IMR-90 (cell line): ENCODE measurements at regions not wholly inside any gene's neighbourhood (a gene's known extent, or its start where the extent isn't known, plus 50 kb on each side); places are given as distances from the start of the nearest gene placed in this dataset.

Experiments used
- POLR2A ChIP-seq: IDR thresholded peaks from 2 replicates; pipeline ENCODE4 v1.6.1; 2012; ENCODE audit warnings: mild to moderate bottlenecking, low read depth, low read length
- RAD21 ChIP-seq: IDR thresholded peaks from 2 replicates; pipeline ENCODE4 v1.6.1; 2012; ENCODE audit warnings: low read length, improper control_type of control experiment
- TF ChIP-seq, protein P1 (sequence below): conservative IDR thresholded peaks from 2 replicates; pipeline ENCODE4 v1.5.1; 2012; ENCODE audit warnings: mild to moderate bottlenecking, low read depth, low read length, improper control_type of control experiment

DNA sequence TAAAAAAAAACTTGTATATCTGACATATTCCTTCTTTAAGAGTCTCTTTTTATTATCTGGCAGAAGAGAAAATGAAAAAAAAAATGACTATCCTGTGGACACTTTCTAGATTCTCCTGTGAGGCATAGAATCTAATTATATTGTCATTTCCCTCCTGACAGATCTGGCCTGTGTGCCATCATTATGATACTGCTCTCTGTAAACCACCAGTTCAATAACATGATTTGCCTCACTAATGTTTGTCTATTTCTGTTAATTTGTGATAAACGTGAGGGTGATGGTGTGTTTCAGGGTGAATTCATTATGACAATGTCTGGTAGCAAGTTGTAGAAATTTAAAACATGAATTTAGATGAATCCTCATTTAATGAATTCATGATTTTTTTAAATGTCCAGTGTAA is 844.5 kb upstream of the ADGRB3 start:
- TF ChIP-seq, protein P1, sequence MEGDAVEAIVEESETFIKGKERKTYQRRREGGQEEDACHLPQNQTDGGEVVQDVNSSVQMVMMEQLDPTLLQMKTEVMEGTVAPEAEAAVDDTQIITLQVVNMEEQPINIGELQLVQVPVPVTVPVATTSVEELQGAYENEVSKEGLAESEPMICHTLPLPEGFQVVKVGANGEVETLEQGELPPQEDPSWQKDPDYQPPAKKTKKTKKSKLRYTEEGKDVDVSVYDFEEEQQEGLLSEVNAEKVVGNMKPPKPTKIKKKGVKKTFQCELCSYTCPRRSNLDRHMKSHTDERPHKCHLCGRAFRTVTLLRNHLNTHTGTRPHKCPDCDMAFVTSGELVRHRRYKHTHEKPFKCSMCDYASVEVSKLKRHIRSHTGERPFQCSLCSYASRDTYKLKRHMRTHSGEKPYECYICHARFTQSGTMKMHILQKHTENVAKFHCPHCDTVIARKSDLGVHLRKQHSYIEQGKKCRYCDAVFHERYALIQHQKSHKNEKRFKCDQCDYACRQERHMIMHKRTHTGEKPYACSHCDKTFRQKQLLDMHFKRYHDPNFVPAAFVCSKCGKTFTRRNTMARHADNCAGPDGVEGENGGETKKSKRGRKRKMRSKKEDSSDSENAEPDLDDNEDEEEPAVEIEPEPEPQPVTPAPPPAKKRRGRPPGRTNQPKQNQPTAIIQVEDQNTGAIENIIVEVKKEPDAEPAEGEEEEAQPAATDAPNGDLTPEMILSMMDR: no peak
- TF ChIP-seq RAD21 (no peak), POLR2A (no peak)
